Left lung (tissue), 4 donors: ENCODE measurements at regions not wholly inside any gene's neighbourhood (a gene's known extent, or its start where the extent isn't known, plus 50 kb on each side); places are given as distances from the start of the nearest gene placed in this dataset.

Experiments
- ATAC-seq: fragments of 200-7000 bp; cut with Tn5 transposase; one replicate; pipeline ENCODE4 v1.9.1; 2020; ENCODE audit warnings: moderate library complexity
- DNase-seq, 4 donors: peaks; one replicate each; pipeline ENCODE4 v3.0.0-alpha.2; 2013 to 2020
- H3K27ac ChIP-seq, 2 donors: fragments of 200-600 bp; sonication (generic) in 1 of 2; one replicate each; pipeline versions ENCODE4 v1.5.0 to v1.8.0; 2020 to 2021
- H3K27me3 ChIP-seq, 2 donors: fragments of 200-600 bp; sonication (generic) in 1 of 2; one replicate each; pipeline versions ENCODE4 v1.5.0 to v1.8.0; 2020 to 2021
- H3K36me3 ChIP-seq, 2 donors: fragments of 200-600 bp; sonication (generic) in 1 of 2; one replicate each; pipeline versions ENCODE4 v1.5.0 to v1.8.0; 2020 to 2021
- H3K4me1 ChIP-seq, 2 donors: fragments of 200-600 bp; one replicate each; pipeline ENCODE4 v1.8.0; 2021
- H3K4me3 ChIP-seq, 2 donors: fragments of 200-600 bp; sonication (generic) in 1 of 2; one replicate each; pipeline versions ENCODE4 v1.5.0 to v1.8.0; 2020 to 2021; ENCODE audit warnings: mild to moderate bottlenecking in 1 of 2
- H3K9me3 ChIP-seq, 2 donors: fragments of 200-600 bp; sonication (generic) in 1 of 2; one replicate each; pipeline versions ENCODE4 v1.5.0 to v1.8.0; 2020 to 2021
- CTCF ChIP-seq, 2 donors: fragments of 200-600 bp; sonication (generic) in 1 of 2; IDR thresholded peaks; one replicate each; pipeline versions ENCODE4 v1.5.0 to v1.8.0; 2021; ENCODE audit warnings: antibody characterized with exemption in 2 of 2
- intact Hi-C, 2 donors: fragments of 100-400 bp; cut with DNase I; formaldehyde crosslinking; loops; one replicate each; pipeline versions ENCODE4 v1.11.2 to v1.14.2; 2022
- donor health status: DM: no; HTN: yes; CAD: no.
- donor health status: DM: no; HTN: no; CAD: no.

- Histone ChIP-seq H3K4me3 (no peak overlapping the region), H3K4me1 (no peaks in the 10 kb centered on the region), H3K27me3 (no peaks in the 10 kb centered on the region), H3K36me3 (no peaks in the 10 kb centered on the region), H3K27ac (no peak overlapping the region), H3K9me3 (no peaks in the 10 kb centered on the region)
- no peak for TF ChIP-seq CTCF (IDR thresholded peaks at IDR 0.05)
- intact Hi-C loops, result no loop called here
- ATAC-seq, result no peak
- no peak for DNase-seq
Measured at GRCh38 chr7:23956772-23957576, 247.0 kb downstream of the STK31 start.

DNA sequence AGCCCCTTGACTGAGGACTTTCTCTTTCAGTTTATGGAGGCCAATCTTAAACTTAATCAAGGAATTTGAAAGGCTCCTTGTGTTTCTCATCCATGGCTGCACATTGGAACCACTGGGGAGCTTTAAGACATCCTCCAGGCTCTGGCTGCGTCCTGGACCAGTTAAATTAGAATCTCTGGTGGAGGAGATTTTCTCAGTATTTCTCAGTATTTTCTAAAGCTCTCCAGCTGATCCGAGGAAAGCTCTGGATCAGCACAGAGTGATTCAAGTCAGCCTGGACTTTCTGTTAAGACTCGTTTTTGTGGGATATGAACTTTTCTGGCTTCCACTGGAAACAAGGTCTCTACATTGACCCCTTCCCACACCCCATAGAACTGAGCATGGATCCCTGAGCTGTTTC lies 249.8 kb downstream of the STK31 start:
- H3K36me3 ChIP-seq, result no peaks in the 10 kb centered on the region
- DNase-seq (no peak), ATAC-seq (no peak)
- no peak overlapping the region for H3K4me3 ChIP-seq
- no peaks in the 10 kb centered on the region for H3K9me3 ChIP-seq
- intact Hi-C loops, result no loop called here
- H3K27me3 ChIP-seq, result no peaks in the 10 kb centered on the region
- no peaks in the 10 kb centered on the region for H3K4me1 ChIP-seq
- no peak overlapping the region for H3K27ac ChIP-seq
- no peak for TF ChIP-seq CTCF (IDR thresholded peaks at IDR 0.05)

DNA sequence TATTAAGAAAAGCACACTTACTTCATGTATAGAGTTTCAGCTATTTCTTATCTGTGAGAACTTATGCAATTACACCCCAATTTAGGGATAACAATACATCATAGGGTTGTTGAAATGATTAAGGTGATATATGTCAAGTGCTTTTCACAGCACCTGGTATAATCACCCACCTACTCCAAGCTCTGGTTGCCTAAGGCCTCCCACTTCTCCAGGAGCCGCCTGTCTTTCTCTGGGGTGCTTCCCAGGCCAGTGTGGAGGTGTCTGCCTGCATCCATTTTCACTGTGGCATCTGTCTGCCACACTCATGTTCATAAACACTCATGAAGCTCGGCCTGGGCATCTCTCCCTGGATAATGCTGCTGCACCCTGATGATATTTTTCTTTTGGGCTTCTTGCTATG lies 250.3 kb downstream of the STK31 start:
- no peak for TF ChIP-seq CTCF (IDR thresholded peaks at IDR 0.05)
- no peaks in the 10 kb centered on the region for H3K36me3 ChIP-seq
- H3K27me3 ChIP-seq, result no peaks in the 10 kb centered on the region
- no peak overlapping the region for H3K4me3 ChIP-seq
- ATAC-seq, result no peak
- H3K9me3 ChIP-seq, result no peaks in the 10 kb centered on the region
- H3K4me1 ChIP-seq, result no peaks in the 10 kb centered on the region
- no peak overlapping the region for H3K27ac ChIP-seq
- no peak for DNase-seq
- intact Hi-C loops, result no loop called here

- Histone ChIP-seq H3K9me3 (no peaks in the 10 kb centered on the region), H3K4me1 (no peaks in the 10 kb centered on the region), H3K27me3 (no peaks in the 10 kb centered on the region), H3K36me3 (no peaks in the 10 kb centered on the region), H3K27ac (no peak overlapping the region), H3K4me3 (no peak overlapping the region)
- ATAC-seq, result no peak
- no peak for DNase-seq
- intact Hi-C loops, result no loop called here
- TF ChIP-seq CTCF (IDR thresholded peaks at IDR 0.05), result no peak
Measured at GRCh38 chr7:23963461-23964165, 253.6 kb downstream of the STK31 start.

GRCh38 chr7:23964715-23965114 lies 254.7 kb downstream of the STK31 start:
- no peak for DNase-seq
- Histone ChIP-seq H3K27ac (no peak overlapping the region), H3K36me3 (no peaks in the 10 kb centered on the region), H3K4me1 (no peaks in the 10 kb centered on the region), H3K9me3 (no peaks in the 10 kb centered on the region), H3K4me3 (no peak overlapping the region), H3K27me3 (no peaks in the 10 kb centered on the region)
- no peak for ATAC-seq
- intact Hi-C loops, result no loop called here
- no peak for TF ChIP-seq CTCF (IDR thresholded peaks at IDR 0.05)
